T follicular helper cell (primary cell): ENCODE measurements at regions not wholly inside any gene's neighbourhood (a gene's known extent, or its start where the extent isn't known, plus 50 kb on each side); places are given as distances from the start of the nearest gene placed in this dataset.

Experiments used
- DNase-seq: peaks from one replicate; pipeline ENCODE4 v3.0.0-alpha.2; 2020; ENCODE audit warnings: low read depth

DNA sequence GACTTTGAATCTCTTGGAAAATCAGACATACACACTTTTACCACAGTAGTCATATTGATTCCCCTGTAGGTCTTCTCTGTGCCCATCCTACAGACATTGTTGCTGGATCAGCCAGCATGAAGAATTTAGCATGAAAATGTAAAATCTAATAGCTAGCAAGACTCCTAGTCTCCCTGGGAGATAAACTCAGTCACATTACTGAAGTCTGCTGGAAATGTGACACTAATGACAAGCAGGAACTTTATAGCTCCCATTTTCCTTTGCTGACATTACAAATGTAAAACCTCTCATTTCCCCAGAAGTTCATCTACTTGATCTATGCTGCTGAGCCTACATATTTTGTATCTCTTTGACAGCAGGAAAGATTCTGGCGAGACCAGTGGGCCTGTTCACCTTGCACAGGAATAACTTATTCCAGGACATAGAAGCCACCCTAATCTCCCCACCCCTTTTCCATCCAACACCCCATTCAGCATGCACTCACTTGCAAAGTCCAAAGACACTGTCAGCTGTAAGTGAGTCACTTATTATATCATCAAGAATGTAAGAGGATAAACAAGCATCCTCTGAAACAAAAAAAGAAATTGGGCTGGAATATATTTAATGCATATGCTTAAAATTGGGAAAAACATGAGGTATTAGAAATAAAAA, 648.3 kb upstream of the PKDCC start:
- DNase-seq: no peak

DNA sequence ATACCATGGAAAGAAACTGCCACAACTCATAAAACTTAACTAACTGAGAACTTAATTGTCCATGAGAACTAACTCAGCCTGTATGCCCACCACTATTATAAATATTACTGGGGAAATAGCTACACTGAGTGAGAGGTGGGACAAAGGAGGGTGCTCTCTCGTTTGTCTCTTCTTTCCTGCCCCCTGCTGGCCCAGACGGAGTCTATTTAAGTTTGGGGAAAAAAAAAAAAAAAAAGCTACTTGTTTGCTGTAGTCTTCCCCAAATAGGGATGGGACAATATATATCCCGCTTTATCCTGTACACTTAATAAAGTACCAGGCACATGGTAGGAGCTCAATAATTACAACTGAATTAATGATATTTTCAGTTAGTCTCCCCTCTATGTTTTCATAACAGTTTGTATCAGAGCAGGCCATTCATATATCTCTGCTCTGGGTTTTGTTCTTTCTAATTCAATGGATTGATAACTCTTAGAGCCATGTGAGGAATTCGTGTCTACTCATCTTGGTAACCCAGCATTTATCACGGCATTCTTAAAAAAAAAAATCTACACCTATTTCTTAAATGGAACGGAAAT, 647.6 kb upstream of the PKDCC start:
- DNase-seq: no peak

DNA sequence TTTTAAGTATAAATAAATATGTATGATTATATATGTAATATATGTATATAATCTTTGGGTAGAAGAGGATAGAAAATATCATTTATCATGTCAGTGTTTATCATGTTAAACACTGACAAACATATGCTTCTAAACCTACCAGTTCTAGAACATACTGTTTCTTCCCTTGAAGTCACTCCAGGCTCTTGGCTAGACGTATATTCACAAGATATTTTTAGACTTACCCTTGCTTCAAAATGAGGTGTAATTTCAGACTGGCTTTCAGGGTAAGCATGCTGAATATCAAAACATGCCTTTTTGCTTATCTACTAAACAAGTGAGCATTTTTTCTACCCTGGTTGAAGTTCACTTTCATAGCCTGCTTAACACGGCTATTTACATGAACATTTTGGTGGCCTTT, 642.4 kb upstream of the PKDCC start:
- no peak for DNase-seq

DNA sequence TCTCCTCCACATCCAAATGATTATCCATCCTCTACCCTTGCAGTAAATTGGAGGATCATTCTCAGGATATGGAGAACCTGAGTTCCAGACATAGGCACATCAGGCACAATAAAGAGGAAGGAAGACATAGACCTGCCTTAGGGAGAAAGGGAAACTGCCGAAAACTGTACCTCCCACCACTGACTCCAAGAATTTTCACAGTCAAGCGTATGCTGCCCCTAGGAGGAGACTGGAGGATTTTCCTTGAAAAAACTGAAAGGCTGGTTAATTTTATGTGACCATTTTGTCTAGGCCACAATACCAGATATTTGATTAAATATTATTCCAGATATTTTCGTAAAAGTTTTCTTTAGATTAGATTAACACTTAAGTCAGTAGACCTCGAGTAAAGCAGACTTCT, 638.5 kb upstream of the PKDCC start:
- no peak for DNase-seq

DNA sequence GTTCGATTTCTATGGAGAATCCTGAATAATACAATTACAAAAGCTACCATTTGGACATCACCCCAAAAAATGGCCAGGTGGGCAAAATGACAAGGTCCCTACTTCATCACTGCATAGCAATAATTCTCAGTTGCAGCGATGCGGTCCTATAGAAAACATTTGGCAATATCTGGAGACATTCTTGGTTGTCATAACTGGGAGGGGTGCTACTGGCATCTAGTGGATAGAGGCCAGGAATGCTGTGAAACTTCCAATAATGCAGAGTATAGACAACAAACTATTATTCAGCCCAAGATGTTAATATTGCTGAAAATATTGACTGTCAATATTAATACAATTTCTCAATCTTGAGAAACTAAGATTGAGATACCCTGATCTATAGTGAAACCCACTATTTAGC, 637.8 kb upstream of the PKDCC start:
- no peak for DNase-seq

DNA sequence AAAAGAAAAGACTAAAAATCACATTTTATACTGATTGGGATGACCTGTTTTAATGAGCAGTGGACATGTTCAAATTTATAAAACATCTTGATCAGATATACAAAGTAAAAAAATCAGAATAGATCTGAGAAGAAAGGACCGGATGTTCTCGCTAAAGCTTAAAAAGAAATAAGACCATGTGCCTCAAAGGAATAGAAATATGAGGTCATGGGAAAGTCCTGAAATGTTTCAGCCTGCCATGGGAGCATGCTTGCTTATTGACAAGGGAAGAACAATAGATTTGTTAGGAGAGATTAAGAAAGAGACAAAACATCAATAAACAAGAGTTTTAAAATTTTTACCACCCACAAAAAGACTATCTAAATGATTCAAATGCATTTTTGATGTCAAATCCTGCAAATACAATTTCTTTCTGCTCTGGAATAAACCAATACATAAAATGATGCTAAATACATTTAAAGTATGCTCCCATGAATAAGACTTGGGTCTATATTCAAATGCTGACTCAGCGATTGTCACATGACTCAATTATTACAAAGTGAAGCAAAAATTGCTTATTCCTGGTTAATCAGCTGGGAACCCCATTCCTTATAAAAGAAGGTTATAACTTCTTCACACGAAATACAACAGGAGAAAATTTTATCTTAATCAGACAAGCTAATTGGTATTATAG, 633.9 kb upstream of the PKDCC start:
- no peak for DNase-seq

DNA sequence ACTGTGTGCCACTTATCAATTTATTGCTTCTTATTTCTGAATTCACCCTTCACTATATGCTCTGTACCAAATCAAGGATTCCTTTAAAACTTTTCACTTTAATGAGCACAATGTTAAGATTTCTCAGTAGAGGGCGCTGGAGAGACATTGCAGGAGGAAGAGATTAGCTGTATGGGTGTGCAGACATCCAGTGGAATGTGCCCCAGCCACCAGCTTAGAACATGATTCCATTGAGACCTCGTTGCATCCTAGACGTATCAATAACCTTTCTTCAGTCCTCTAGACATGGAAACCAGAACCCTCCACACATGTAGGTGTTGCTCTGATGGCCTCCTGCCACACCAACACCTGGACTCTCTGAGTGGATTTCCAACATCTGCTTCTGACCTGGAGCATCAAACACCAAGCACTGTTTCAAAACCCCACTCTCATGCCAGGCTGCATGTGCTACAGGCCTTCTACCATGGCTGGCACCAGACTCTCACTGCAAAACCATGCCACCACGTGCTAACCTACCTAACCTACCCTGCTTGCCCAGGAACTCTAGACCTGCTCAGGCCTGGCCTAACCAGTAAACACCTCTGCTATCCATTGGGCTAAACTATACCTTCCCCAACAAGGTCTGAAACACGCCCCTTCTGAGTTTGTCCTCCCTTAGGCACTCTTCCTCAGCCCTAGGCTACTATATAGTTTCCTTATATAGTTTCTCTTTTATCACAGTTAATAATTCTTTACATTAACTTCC, 633.2 kb upstream of the PKDCC start:
- DNase-seq: no peak

DNA sequence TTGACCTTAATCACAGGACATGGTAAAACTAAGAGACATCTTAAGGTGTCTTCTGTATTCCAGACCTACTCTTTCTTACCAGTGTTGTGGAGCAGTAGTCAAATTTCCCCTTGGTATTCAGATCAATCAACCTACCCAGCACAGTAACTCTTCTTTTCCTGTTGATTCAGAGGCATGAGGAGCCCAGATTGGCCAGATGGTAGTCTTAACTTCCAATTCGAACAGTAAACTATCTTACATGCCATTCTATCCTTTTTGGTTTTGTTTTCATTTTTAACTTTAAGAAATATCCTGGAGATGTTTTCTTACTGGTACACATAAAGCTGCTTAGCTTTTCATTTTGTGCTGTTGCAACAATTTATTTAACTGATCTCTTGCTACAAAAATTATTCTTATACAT, 630.3 kb upstream of the PKDCC start:
- DNase-seq: no peak

DNA sequence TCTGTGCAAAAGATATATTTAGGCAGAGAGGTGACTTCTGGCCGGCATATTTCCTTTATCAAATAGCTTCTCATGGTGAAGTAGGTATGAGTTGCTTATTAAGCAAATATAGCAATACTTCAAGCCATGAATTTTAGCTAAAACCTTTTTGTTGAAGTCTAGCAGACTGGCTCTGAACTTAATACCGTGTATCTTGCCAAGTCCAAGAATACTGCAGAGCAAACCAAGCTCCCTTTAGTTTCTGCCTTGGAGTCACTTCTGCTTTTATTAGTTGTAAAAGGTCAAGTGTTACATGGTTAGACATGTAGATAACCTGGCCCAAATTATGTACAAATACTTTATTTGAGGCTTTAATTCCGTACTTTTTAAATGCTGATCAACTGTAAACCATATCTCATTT, 627.6 kb upstream of the PKDCC start:
- DNase-seq: no peak

DNA sequence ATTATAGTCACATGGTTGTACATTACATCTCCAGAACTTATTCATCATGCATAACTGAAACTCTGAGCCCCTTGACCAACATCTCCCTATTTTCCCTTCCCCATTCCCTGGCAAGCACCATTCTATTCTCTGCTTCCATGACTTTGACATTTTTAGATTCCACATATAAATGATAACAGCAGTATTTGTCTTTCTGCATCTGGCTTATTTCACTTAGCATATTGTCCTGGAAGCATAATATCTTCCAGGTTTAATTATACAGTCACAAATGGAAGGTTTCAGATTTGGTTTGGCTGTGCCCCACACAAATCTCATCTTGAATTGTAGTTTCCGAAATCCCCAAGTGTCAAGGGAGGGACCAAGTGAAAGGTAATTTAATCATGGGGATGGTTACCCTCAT, 626.9 kb upstream of the PKDCC start:
- DNase-seq: no peak

DNA sequence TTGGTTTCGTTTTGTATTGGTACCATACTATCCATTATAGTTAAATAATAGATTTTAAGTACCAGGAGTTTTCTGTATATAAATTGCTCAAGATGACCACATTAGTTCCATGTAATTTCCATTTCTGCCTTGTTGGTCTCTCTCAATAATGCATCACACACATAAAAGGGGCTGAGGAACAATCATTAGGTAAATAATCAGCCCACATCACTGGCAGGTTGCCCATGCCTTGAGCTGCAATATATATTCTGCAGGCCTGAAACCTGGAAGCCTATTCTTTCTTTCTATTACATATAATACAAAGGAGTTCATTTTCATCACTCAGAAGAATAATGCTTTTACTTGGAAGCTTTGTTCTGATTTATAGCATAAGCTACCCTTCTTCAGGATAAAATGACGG, 616.1 kb upstream of the PKDCC start:
- no peak for DNase-seq

DNA sequence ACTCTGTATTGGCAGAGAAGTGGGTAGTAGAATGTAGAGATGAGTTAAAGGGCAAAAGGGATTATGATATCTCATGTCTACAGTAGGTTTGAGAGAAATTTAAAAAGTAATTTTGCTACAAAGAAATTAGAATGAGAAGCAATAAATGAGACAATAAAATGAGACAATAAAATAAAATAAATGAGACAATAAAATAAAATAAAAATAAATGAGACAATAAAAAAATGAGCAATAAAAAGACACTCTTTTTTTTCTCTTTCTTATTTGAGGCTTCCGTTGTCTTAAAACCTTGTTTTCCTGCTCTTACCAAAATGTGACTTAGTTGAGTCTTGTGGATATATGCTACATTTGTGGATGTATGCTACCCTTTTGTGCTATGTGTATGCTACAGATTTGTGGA, 615.4 kb upstream of the PKDCC start:
- DNase-seq: no peak

DNA sequence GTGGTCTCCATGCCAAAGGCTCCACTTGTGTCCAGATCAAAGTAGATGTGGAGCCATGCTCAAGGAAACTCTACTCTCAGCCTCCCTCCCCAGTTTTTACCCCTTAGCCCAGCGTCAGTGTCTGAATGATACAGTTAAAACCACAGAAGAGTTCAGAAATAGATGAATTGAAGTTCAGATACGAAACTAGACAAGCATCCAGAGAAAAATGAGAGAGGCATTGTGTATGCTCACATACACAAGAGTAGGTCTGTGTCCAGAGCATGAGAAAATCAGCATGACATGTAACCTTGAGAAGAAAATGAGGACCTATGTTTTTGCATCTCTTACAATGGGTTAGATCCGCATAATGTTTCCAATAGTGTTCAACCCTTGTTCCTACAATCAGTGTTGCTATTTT, 612.8 kb upstream of the PKDCC start:
- no peak for DNase-seq

DNA sequence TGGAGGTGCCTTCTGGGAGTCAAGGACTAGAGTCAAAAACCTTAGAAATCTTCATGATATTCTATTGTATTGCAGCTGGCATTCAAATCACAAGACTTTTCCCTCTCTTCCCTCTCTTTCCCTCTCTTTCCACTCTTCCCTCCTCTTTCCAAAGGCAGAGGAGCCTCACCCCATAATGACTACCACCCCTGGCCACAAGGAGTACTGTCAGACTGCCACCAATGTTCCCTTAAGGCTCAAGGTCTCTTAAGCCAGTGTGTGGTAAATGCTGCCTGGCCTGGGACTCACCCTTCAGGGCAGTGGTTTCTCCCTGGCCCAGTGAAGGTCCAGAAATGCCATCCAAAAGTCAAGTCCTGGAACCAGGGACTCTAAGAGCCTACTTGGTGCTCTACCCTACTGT, 605.9 kb upstream of the PKDCC start:
- DNase-seq: no peak

DNA sequence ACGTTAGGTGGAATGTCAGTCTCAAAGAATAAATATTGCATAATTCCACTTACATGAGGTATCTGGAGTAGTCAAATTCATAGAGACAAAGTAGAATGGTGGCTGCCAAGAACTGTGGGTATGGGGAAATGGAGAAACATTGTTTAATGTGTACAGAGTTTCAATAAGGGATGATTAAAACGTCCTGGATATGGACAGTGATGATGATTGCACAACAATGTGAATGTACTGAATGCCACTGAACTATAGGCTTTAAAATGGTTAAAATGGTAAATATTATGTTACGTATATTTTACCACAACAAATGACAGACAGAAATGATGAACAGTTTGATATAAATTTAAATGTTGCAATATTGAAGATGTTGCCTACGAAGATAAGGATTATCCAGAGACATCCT, 602.0 kb upstream of the PKDCC start:
- DNase-seq: no peak

DNA sequence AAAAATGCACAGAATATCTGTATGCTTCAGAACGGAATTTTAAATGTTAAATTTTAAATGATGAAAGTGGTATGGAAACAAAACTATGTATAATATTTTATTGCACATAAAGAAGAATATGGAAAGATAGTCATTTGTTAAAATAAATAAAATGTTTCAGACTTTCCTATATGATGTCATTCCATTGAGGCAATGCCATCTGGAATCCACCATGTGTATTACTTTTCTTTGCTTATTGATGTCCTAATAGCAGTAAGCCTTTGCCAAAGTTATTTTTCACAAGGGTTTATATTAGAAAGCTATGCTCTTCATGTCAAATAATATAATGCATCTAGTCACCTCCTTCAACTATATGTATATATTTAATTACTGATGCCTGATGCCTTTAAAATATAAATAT, 601.6 kb upstream of the PKDCC start:
- no peak for DNase-seq

DNA sequence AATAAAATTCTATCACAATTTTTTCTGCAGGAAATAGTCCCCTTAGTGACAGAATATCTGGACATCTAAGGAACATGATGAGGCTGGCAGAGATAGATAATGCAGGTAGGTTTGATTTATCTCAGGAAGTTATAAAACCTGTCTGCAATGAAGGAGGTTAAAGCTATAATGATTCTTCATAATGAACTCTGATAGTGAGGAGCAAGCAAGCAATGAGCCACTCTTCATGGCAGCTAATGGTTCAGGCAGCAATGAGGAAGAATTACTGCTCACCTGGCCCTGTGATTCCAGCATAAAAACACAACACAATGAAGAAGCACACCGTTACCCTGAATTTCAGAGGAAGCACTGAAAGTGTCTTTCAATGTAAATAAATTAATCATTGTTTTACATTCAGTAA, 599.6 kb upstream of the PKDCC start:
- DNase-seq: no peak

DNA sequence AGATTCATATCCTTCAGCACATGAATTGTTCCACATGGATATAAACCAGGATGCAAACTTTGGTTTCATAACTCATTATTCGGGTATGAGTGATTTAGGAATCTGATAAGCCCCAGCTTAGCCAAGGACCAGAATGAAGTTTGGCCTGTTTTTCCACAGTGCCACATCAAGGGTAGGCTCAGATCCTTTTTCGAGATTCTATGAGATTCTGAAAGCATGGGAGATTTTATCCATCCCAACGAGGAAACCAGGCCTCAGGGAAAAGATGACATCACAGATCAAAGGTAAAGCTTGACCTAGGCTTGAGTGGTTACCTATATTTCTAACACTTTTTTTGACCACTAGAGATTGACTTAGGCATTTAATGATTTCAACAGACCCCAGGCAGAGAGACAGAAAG, 590.8 kb upstream of the PKDCC start:
- DNase-seq: no peak

DNA sequence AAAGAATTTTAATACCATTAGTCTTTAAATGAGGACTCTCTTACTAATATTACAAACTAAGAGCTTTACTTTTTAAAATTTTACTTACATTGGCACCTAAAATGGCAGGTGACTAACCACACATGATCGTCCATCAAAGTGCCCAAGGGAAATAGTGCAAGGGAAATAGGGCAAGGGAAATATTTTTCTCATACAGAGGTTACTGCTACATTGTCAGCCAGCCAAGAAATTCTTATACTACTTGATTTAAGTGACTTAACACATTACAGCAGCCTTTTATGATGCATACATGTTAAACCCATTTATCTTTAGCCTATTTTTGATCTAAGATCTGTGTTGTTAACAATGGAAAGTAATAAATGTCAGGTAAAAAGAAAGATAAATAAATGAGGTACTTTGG, 587.2 kb upstream of the PKDCC start:
- DNase-seq: no peak

DNA sequence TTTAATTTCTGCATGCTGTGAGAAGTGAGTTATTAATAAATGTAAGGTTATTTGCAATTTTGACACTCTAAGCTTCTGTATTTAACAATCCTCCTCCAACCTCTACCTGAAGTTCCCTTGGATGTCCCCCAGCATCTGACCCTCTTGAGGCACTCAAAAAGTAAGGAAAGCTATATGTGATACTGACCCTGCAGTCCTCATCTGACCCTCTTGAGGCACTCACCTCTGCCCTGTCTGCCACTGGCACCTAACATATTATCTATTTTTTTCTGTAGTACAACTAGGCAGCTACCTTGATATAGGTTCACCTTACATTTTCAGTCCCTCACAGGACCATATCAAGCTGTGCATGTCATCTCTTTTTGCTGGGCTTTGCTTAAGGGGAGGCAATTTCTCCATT, 583.4 kb upstream of the PKDCC start:
- no peak for DNase-seq

DNA sequence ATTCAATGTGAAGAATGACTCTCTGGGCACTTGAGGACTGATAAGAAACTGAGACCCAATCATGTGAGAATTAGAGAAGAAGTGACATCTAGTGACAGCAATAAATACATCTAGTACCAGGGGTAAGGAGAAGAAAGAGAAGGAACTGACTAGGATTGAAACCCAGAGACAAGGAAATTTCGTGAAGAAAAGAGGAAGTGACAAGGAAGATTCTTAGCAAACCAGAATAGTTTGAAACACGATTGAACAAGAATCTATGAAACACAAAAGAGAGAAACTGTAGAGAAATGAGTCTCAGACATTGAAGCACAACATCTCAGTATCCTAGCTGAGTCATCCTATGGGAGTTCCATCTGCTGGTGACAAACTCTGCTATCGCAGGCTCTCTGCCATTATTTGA, 571.9 kb upstream of the PKDCC start:
- no peak for DNase-seq

DNA sequence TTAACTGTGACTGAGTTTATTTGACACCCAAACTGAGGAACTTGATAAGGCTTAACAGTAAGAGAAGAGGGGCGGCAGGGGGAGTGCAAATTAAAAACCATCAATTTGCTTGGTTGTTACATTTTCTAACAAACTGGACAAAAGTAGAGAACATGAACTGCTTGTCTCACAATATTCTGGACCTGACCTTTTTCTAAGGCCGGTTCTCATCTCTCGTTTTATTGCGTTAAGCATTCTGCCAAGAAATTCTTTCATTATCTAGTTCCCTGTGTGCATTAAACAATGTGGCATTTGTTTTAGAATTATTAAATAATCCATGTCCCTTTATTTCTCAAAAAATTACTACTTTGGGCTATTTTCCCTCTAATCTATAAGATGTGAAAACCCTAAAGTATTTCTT, 565.2 kb upstream of the PKDCC start:
- no peak for DNase-seq

DNA sequence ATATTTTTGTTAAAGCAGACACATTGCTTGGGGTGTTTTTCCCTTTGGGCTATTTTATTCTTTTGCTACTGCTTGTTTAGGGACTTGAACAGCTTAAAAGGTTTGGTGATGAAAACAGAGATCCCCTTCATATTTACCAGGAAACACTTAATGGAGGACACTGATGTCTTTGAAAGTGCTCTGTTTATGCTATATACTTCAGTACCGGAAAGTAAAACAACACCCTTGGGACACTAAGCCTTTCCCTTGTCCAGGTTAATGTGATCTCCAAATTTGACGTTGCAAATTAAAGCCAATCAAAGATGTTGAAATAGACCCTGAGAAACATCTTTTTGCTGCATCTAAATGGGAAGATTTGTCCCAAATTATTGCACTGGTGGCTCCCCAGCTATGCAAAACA, 564.6 kb upstream of the PKDCC start:
- no peak for DNase-seq
